ENCODE measurements at regions not wholly inside any gene's neighbourhood (a gene's known extent, or its start where the extent isn't known, plus 50 kb on each side); places are given as distances from the start of the nearest gene placed in this dataset.

DNA sequence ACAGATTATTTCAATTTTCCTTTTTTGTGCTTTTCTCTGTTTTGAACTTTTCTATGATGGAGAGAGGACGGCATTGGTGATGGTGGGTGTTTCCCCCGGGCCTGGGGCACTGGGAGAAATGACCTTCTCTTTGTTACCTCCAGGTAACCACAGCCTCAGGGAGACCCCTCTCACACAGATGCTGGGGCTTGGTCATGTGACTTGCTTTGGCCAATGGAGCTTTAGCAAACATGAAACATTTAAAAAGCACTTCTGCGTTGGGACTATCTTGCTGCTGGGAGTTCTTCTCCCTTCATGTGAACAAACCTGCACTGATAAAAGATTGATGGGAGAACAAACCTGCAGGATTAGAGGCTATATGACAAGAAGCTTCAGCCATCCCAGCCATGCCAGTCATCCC, 122.9 kb downstream of the NGF start:
- no peak overlapping the region for H3K4me3 Mint-ChIP-seq
- H3K27ac Mint-ChIP-seq: no peak overlapping the region
- H3K36me3 Mint-ChIP-seq: no peaks in the 10 kb centered on the region
- no peaks in the 10 kb centered on the region for H3K4me1 Mint-ChIP-seq
- peaks cover 4% of the 10 kb centered on the region for H3K27me3 Mint-ChIP-seq
- H3K9me3 Mint-ChIP-seq: no peaks in the 10 kb centered on the region

DNA sequence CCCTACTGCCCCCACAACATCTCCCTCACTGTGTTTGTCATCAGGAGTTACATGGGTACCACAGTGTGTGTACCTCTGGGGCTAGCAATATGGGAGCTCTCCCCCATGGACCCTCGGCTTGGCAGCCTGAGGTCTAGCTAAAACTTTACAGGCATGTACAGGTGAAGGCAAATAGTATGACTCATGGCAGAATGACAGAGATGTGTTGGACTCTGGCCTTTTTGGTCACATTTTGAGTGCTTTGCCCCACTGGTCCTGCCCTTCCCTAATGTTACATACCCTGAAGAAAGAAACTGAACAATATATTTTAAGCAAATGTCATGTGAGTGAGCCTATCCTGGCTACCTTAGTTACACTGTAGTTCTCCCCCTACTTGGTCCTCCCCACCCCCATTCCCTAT, 124.0 kb downstream of the NGF start:
- Mint-ChIP-seq H3K27me3 (peaks cover 4% of the 10 kb centered on the region), H3K4me3 (no peak overlapping the region), H3K9me3 (no peaks in the 10 kb centered on the region), H3K4me1 (no peaks in the 10 kb centered on the region), H3K27ac (no peak overlapping the region), H3K36me3 (no peaks in the 10 kb centered on the region)

DNA sequence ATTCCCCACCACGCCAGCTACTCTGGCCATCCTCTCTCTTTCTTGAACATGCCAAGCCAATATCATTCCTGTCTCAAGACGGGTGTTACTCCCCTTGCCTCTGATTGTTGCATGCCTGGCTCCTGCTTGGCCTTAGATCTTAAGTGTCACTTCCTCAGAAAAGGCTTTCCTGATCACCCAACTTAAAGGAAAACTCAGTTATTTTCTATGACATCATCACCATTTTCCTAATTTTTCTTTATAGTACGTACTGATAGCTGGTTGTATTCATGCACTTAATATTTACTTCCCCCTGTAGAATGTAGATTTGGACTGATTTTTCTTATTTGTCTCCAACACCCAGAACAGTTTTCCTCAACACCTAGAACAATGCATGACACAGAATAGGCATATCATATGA, 123.8 kb upstream of the TSPAN2 start:
- H3K4me1 Mint-ChIP-seq: no peaks in the 10 kb centered on the region
- H3K9me3 Mint-ChIP-seq: no peaks in the 10 kb centered on the region
- H3K4me3 Mint-ChIP-seq: no peak overlapping the region
- no peak overlapping the region for H3K27ac Mint-ChIP-seq
- H3K27me3 Mint-ChIP-seq: peaks cover 4% of the 10 kb centered on the region
- no peaks in the 10 kb centered on the region for H3K36me3 Mint-ChIP-seq

DNA sequence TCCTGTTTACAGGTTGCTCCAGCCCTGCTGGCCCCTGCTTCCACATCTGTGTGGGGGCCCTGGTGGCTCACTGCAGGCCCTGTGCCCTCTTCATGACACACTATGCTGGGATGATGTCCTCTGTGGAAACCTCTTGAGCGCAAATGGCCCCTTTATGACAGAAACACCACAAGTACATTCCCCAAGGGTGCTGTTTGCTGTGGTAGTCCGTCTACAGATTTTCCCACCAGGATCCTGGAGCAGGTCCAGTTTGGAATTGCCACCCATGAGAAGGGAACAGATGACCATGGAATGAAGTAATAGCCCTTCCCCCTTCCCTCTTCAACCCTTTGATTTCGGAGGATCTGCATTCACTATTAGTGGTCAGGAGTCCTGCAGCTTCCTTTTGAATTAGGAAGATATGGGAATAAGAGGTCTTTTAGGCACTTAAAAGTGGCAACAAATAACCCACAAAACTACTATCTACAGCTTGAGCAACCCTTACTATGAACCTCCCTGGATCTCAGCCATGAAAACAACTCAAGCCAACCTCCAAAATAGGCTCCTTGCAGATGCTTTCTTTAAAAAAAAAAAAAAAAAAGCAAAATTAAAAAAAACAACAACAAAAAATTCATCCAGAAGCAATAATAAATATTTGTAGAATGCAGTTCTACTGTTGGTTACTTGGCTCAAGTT, 121.9 kb upstream of the TSPAN2 start:
- no peak overlapping the region for H3K27ac Mint-ChIP-seq
- H3K27me3 Mint-ChIP-seq: peaks cover 5% of the 10 kb centered on the region
- no peaks in the 10 kb centered on the region for H3K4me1 Mint-ChIP-seq
- no peaks in the 10 kb centered on the region for H3K9me3 Mint-ChIP-seq
- H3K4me3 Mint-ChIP-seq: no peak overlapping the region
- no peaks in the 10 kb centered on the region for H3K36me3 Mint-ChIP-seq

DNA sequence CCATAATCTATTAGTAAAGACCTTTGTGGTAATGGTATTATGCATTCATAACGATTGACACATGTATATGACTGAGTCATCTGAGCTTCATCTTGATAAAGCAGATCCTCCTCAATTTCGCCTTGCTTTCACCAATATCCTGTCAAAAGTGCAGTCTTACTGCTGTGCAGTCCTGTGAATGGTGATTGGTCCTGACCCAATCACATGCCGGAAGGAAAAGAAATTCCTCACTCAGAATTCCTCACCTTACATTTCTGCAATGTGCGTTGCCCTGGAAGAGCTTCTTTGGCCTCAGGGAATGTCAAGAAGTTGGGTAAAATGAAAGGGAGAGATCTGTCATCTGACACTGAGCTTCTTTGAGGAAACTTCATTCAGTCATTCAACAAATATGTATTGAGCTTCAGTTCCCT, 121.0 kb upstream of the TSPAN2 start:
- H3K36me3 Mint-ChIP-seq: no peaks in the 10 kb centered on the region
- H3K9me3 Mint-ChIP-seq: no peaks in the 10 kb centered on the region
- peaks cover 5% of the 10 kb centered on the region for H3K27me3 Mint-ChIP-seq
- no peaks in the 10 kb centered on the region for H3K4me1 Mint-ChIP-seq
- no peak overlapping the region for H3K4me3 Mint-ChIP-seq
- H3K27ac Mint-ChIP-seq: no peak overlapping the region

DNA sequence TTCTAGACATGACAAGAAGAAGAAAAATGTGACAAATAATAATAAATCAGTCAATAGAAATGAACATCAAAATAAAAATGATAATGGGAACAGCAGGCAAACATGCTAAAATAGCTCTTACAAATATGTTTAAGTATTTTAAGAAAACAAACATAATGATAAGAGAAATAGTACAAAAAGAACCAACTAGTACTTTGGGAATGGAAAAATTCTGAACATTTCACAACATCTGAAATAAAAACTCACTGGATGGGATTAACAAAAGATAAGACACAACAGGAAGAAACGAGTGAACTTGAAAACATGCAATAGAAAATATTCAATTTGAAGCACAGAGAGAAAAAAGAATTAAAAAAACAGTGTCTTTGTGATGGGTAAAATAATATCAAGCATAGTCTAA, 115.2 kb upstream of the TSPAN2 start:
- H3K9me3 Mint-ChIP-seq: peaks cover 24% of the 10 kb centered on the region
- H3K4me3 Mint-ChIP-seq: no peak overlapping the region
- H3K27ac Mint-ChIP-seq: no peak overlapping the region
- peaks cover 2% of the 10 kb centered on the region for H3K36me3 Mint-ChIP-seq
- H3K4me1 Mint-ChIP-seq: no peaks in the 10 kb centered on the region
- H3K27me3 Mint-ChIP-seq: peaks cover 12% of the 10 kb centered on the region

DNA sequence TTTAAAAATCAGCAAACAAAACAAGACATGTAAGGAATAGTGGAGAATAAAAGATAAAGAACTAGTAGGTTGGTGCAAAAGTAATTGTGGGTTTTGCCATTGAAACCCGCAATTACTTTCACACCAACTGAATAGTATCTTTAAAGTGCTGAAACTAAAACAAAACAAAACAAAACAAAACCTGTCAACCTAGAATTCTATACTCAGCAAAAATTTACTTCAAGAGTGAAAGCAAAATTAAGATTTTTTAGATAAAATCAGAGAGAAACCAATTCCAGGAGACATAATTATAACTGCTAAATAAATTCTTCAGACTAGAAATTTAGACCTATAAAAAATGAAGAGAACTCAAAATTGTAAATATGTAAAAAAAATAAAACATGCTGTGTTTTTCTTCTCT, 114.0 kb upstream of the TSPAN2 start:
- Mint-ChIP-seq H3K4me1 (no peaks in the 10 kb centered on the region), H3K27ac (no peak overlapping the region), H3K36me3 (peaks cover 2% of the 10 kb centered on the region), H3K4me3 (no peak overlapping the region), H3K27me3 (peaks cover 14% of the 10 kb centered on the region), H3K9me3 (peaks cover 24% of the 10 kb centered on the region)

DNA sequence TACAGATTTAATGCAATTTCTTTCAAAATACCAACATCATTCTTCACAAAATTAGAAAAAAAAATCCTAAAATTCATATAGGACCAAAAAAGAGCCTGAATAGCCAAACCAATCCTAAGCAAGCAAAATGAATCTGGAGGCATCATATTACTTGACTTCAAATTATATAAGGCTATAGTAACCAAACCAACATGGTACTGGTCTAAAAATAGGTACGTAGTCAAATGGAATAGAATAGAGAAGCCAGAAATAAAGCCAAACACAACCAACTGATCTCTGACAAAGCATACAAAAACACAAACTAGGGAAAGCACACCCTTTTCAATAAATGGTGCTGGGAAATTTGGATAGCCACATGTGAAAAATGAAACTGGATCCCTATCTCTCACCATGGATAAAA, 112.3 kb upstream of the TSPAN2 start:
- H3K9me3 Mint-ChIP-seq: peaks cover 24% of the 10 kb centered on the region
- H3K4me1 Mint-ChIP-seq: no peaks in the 10 kb centered on the region
- H3K27me3 Mint-ChIP-seq: peaks cover 19% of the 10 kb centered on the region
- H3K36me3 Mint-ChIP-seq: peaks cover 2% of the 10 kb centered on the region
- no peak overlapping the region for H3K4me3 Mint-ChIP-seq
- H3K27ac Mint-ChIP-seq: no peak overlapping the region

DNA sequence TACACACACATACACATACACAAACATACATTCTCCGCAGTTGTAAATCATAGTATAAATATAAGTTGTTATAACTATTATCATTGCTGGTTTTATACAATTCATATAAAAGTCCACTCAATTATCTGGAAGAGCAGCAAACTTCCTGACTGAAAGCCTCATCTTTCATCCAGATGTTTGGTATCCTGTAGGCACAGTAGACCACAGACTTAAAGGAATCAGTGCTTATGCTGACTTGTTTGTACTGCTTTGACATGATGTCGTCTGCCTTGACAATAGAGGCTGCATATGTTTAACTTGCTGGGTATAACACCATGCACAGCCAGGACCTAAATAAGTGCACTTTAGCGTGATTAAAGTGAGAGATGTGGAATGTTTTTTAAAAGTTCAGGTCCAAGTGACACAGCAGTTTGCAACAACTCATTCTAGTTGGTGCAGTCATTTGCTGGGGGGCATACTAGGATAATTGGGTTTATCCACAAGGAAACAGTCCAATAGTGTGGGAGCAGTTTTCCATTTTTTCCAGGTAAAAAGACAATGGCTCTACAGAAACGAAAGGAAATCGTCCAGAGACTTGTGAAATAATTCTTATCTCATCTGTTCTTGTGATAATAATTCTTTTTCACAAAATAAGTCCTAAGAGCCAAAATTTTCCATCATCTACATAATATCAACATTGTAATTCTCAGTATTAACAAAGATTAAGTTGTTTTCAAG, 110.3 kb upstream of the TSPAN2 start:
- H3K4me1 Mint-ChIP-seq: no peaks in the 10 kb centered on the region
- H3K4me3 Mint-ChIP-seq: no peak overlapping the region
- peaks cover 19% of the 10 kb centered on the region for H3K27me3 Mint-ChIP-seq
- peaks cover 2% of the 10 kb centered on the region for H3K36me3 Mint-ChIP-seq
- peaks cover 22% of the 10 kb centered on the region for H3K9me3 Mint-ChIP-seq
- no peak overlapping the region for H3K27ac Mint-ChIP-seq

DNA sequence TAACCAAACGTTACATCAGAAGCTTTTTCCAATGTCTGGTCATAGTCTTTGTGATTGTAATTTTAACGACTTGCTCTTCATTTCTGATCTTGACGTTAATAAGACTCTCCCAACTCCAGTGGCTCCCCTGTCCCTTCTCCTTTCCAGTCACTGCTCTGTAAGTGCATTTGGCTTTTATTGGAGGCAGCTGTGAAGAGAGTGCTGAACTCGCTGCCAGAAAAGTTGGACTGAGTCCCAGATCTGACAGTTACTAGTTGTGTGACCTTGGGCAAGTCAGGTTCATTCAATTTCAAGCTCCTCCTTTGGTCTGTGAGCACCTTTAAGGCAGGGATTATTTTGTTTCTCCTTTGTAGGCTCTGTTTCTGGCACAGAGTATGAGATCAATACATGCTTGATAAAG, 109.6 kb upstream of the TSPAN2 start:
- Mint-ChIP-seq H3K27me3 (peaks cover 16% of the 10 kb centered on the region), H3K4me3 (no peak overlapping the region), H3K9me3 (peaks cover 16% of the 10 kb centered on the region), H3K36me3 (peaks cover 2% of the 10 kb centered on the region), H3K27ac (no peak overlapping the region), H3K4me1 (no peaks in the 10 kb centered on the region)

DNA sequence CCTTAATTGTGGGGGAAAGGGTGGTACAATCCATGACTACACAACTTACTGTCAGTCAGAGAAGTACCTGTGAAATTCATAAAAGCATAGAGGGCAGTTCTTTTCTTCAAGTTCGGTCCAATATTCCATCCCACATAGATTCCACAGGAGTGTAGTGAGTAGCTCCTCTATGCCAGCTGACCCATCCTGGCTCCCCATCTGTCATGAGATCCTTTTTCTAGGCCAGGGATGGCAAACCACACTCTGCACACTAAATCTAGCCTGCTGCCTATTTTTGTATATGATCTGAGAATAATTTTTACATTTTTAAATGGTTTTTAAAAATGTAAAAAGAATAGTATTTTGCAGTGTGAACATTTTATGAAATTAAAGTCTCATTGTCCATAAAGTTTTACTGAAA, 107.0 kb upstream of the TSPAN2 start:
- Mint-ChIP-seq H3K27me3 (peaks cover 14% of the 10 kb centered on the region), H3K4me1 (no peaks in the 10 kb centered on the region), H3K4me3 (no peak overlapping the region), H3K27ac (no peak overlapping the region), H3K36me3 (peaks cover 2% of the 10 kb centered on the region), H3K9me3 (no peaks in the 10 kb centered on the region)

DNA sequence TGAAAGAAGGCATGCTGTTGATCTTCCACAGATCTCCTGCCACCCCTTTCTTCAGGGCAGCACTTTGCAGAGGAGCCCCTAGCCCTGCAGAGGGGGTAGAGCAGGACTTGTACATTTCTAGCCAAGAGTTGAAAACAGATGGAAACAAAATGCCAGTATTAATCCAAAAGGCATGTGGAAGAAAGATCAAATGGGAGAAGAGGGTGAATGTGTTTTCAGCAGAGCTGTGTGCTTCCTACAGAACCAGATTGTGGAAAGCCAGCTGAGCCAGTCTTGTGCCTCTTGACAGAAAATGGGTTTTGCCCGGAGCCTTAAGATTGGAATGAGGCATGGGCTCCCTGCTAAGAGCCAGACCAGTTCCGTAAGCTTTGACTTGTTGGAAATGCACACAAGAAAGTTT, 105.2 kb upstream of the TSPAN2 start:
- Mint-ChIP-seq H3K4me1 (no peaks in the 10 kb centered on the region), H3K27ac (no peak overlapping the region), H3K36me3 (no peaks in the 10 kb centered on the region), H3K4me3 (no peak overlapping the region), H3K27me3 (peaks cover 12% of the 10 kb centered on the region), H3K9me3 (no peaks in the 10 kb centered on the region)

DNA sequence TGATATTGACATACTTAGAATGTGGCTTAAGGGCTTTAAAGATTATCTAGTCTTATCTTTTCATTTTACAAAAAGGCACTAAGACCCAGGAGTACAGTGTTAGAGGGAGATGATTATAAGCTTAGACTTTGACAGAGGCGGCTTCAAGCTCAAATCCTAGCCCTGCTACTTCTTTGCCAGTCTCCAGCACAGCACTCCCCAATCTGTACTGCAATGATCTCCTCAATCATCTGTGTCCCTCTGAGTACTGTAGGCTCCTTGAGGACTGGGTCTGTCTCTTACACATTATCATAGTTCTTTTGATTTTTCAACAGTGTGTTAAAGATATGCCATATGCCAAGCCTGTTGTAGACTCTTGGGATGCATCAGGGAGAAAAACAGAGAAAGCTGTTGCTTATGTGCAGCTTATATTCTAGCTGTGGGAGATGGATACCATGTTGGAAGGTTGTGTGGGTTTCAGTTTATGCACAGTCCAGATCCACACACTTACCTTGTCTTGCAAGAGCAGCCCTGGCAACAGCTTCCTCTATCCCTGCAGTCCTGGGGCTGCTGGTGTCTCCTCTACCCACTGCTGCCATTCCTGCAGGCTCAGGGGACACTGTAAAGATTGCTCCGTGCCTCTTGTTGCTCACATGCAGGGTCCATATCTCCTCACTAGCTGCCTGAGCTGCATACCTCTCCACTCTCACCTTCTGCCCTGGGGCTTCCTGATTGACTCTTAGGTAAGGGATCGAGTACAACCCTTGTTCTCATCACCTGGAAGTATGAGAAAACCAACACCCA, 103.9 kb upstream of the TSPAN2 start:
- H3K27me3 Mint-ChIP-seq: peaks cover 9% of the 10 kb centered on the region

DNA sequence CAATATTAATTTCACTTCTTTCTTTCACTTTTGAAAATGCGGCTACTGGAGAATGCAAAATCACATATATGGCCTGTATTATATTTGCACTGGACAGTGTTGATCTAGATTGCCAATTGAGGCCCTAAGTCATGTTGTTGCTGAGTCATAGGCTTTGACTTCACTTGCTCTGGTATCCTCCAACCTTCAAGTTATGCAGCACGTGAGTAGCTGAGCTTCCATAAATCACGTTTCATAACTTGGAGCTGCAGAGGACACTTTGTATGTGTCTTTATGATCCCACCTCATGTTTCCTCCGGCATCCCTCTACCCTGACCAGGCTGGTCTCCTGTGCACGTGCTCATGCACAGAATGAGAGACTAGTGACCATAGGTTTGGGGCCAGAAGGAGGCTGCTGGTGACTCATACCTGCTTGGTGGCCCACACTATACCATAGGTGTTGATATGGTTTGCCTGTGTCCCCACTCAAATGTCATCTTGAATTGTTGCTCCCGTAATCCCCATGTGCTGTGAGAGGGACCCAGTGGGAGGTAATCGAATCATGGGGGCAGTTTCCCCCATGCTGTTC, 103.0 kb upstream of the TSPAN2 start:
- Mint-ChIP-seq H3K4me1 (no peaks in the 10 kb centered on the region), H3K27me3 (peaks cover 5% of the 10 kb centered on the region), H3K9me3 (no peaks in the 10 kb centered on the region)

More for the DNA sequence above, 103.9 kb upstream of the TSPAN2 start:
- Mint-ChIP-seq H3K36me3 (no peaks in the 10 kb centered on the region), H3K4me1 (no peaks in the 10 kb centered on the region), H3K27ac (no peak overlapping the region), H3K4me3 (no peak overlapping the region), H3K9me3 (no peaks in the 10 kb centered on the region)

DNA sequence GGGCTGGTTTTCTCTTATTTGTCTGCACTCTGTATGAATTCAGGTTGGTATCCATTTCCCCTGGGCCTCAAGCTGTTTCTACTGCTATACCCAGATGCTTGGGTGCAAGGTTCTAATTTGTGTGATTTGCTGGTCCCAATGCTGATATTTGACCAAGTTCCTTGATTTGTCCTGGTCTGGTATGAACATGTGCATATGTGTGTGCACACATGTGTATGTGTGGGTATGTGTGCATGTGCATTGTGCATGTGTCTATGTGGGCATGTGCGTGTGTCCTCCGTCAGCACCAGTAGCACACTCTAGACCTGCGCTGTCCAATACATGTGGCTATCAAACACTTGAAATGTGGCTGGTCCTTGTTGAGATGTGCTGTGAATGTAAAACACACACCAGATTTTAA, 102.4 kb upstream of the TSPAN2 start:
- Mint-ChIP-seq H3K36me3 (no peaks in the 10 kb centered on the region), H3K4me1 (no peaks in the 10 kb centered on the region), H3K27me3 (peaks cover 1% of the 10 kb centered on the region), H3K9me3 (no peaks in the 10 kb centered on the region), H3K4me3 (no peak overlapping the region), H3K27ac (no peak overlapping the region)

More for the DNA sequence above, 103.0 kb upstream of the TSPAN2 start:
- no peaks in the 10 kb centered on the region for H3K36me3 Mint-ChIP-seq
- H3K27ac Mint-ChIP-seq: no peak overlapping the region
- no peak overlapping the region for H3K4me3 Mint-ChIP-seq

Data from activated naive CD4-positive, alpha-beta T cell treated with anti-CD3 and anti-CD28 coated beads, Interleukin-2, amount 50 U/mL, for 24 hours (primary cell).